ENCODE measurements at regions not wholly inside any gene's neighbourhood (a gene's known extent, or its start where the extent isn't known, plus 50 kb on each side); places are given as distances from the start of the nearest gene placed in this dataset.

DNA sequence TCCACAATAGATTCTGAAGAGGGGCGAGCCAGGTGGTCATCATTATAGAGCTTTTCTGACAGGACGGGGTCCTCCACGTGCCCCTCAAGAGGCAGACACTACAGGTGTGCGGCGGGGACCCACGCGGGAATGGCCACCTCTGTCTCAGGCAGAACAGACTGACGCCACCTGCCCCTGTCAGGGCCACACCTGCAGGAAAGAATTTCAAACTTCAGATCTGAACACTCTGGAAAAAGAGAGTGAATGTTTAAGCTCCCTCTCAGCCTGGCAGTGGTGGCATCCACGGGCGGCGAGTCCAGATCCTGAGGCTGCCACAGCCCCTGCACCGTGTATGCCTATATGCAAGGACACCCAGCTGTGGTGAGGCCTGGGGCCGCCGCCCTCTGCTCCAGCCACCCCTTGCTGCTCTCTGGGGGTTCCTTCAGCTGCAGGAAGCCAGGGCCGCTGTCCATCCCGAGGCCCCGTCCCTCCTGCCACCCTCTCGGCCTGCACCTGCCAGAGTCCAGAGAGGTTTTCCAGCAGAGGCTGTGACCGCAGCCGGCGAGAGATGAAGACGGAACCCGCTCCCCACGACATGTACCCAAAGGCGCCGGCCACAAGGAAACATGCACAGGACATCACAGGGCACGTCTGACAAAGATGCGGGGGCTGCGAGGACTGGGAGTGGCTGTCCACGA, 234.9 kb downstream of the ERMARD start:
- TF ChIP-seq, protein P1, sequence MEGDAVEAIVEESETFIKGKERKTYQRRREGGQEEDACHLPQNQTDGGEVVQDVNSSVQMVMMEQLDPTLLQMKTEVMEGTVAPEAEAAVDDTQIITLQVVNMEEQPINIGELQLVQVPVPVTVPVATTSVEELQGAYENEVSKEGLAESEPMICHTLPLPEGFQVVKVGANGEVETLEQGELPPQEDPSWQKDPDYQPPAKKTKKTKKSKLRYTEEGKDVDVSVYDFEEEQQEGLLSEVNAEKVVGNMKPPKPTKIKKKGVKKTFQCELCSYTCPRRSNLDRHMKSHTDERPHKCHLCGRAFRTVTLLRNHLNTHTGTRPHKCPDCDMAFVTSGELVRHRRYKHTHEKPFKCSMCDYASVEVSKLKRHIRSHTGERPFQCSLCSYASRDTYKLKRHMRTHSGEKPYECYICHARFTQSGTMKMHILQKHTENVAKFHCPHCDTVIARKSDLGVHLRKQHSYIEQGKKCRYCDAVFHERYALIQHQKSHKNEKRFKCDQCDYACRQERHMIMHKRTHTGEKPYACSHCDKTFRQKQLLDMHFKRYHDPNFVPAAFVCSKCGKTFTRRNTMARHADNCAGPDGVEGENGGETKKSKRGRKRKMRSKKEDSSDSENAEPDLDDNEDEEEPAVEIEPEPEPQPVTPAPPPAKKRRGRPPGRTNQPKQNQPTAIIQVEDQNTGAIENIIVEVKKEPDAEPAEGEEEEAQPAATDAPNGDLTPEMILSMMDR (IDR thresholded peaks at IDR 0.05; ENCODE audit: low read depth, low read length): no peak
- no peak overlapping the region for H3K4me3 ChIP-seq (ENCODE audit: low read depth, low read length)

GRCh38 chr6:169985121-169986015, 233.9 kb downstream of the ERMARD start:
- no peak overlapping the region for H3K4me3 ChIP-seq (ENCODE audit: low read depth, low read length)
- TF ChIP-seq, protein P1 (IDR thresholded peaks at IDR 0.05; ENCODE audit: low read depth, low read length): no peak

- no peak overlapping the region for H3K4me3 ChIP-seq (ENCODE audit: low read depth, low read length)
- TF ChIP-seq, protein P1 (IDR thresholded peaks at IDR 0.05; ENCODE audit: low read depth, low read length): no peak
Observed at GRCh38 chr6:169984181-169985120, 233.0 kb downstream of the ERMARD start.

DNA sequence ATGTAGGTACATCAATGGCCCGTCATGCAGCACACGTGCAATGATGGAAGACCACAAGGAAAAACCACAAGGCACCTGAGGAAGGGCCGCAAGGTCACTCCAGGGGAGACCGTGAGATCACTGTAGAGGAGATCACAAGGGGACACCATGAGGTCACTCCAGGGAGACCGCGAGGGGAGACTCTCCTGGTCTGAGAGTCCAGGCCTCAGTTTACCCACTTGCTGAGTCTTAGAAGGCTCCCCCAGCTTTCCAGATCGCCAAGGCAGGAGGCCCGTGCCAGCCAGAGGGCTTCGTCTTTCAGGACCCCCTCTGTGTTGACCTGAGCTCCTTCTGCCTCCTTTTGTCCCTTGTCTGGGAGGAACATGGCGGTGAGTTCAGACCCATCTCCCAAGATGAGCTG, 232.2 kb downstream of the ERMARD start:
- TF ChIP-seq, protein P1 (IDR thresholded peaks at IDR 0.05; ENCODE audit: low read depth, low read length): no peak
- no peak overlapping the region for H3K4me3 ChIP-seq (ENCODE audit: low read depth, low read length)

GRCh38 chr6:169982461-169983386, 231.3 kb downstream of the ERMARD start:
- no peak overlapping the region for H3K4me3 ChIP-seq (ENCODE audit: low read depth, low read length)
- TF ChIP-seq, protein P1 (IDR thresholded peaks at IDR 0.05; ENCODE audit: low read depth, low read length): no peak

DNA sequence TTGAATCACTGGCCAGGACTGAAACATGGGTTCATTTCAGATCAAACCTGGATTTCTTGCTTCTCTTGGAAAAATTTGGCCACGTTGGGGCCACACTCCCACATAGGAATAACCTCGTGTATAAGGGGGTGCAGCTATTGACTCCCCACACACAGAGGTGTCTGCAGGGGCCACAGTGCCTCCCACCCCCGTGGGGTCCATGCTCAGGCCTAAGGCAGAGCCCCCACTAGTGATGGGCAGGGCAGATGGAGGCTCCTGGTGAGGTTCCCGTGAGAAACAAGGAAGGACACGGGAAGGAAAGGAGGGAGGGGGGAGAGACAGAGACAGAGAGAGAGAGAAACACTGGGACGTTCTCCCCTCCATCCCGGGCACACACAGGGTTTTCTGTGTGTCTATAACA, 230.5 kb downstream of the ERMARD start:
- TF ChIP-seq, protein P1 (IDR thresholded peaks at IDR 0.05; ENCODE audit: low read depth, low read length): no peak
- no peak overlapping the region for H3K4me3 ChIP-seq (ENCODE audit: low read depth, low read length)

All from WI38 (cell line).